ENCODE measurements at regions not wholly inside any gene's neighbourhood (a gene's known extent, or its start where the extent isn't known, plus 50 kb on each side); places are given as distances from the start of the nearest gene placed in this dataset.
"Not testable (repeated sequence)": the region's sequence is repeated elsewhere in the genome, so short reads cannot be mapped to it uniquely, and the experiment has no call there.

- no peak for DNase-seq (ENCODE audit: low read depth in 2 of 2)
Observed at GRCh38 chr7:46297515-46297914, 376.4 kb upstream of the IGFBP3 start.

DNA sequence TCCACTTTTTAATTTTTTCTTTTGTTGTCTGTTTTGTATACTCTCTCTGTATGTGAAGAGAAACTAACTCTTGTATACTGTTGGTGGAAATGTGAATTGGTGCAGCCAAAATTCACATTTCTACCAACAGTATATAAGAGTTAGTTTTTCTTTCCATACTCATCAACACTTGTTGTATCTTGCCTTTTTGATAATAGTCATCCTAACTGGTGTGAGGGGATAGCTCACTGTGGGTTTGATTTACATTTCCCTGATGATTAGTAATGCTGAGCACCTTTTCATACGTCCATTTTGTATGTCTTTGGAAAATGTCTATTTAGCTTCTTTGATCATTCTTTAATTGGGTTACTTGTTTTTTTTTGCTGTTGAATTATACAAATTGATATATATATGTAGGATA is 375.5 kb upstream of the IGFBP3 start:
- DNase-seq (ENCODE audit: low read depth in 2 of 2): no peak

- no peak for DNase-seq (ENCODE audit: low read depth in 2 of 2)
Observed at GRCh38 chr7:46294381-46294780, 373.3 kb upstream of the IGFBP3 start.

DNA sequence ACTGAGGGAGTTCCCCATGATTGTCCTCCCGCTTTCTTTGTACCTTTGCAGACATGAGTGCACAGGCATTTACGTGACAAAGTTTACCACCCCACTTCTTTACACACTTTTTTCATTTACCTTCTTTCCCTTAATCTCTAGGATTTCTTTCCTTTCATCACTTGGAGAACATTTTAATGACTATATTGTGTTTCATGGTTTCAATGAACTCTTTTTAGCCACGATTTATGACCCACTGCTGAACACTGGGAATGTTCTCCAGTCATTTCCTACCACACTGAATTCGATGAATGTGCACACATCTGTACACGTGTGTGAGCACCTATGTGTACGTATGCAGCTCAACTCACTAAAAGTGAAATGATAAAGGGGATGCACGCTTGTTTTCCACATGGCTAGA is 371.7 kb upstream of the IGFBP3 start:
- no peak for DNase-seq (ENCODE audit: low read depth in 2 of 2)

DNA sequence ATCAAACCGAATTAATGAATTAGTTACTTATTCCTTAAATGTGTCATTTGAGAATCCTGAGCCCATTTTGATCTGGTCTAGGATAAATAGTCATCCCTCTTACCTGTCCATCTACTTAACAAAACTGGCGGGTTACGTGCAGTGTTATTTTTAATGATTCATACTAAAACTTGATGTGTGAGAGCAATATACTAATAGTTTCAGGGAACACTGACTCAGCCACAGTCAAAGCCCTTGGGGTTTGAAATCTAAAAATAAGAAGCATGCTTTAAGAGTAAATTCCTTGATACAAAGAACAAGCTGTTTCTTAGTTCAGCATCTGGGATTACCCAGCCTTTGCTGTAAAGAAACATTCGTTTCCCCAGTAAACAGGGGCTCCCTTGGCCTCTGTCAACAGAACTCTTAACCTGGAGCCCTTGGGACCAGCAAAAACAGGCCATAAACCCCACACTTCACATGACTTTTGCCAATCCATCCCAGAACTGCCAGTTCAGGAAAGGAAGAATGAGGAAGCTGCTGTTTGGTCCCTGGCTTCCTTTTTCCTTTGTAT is 370.6 kb upstream of the IGFBP3 start:
- DNase-seq (ENCODE audit: low read depth in 2 of 2): no peak

DNA sequence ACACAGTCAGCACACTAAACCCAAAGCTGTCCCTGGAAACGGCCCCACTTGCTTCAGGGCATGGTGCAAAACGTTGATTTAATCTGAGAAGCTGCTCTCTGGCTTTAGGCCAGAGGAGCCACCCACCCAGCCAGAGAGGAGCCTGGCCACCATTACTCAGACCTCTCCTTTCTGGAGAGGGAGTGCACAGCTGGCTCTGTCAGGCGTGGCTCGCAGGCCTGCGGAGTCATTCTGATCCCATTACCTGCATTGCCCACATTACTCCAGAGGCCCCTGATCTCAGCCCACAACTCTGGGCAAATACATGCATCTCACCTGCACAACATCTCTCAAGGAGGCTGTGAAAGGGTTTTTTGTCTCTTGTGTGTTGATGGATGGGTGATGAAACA is 370.0 kb upstream of the IGFBP3 start:
- DNase-seq (ENCODE audit: low read depth in 2 of 2): no peak

DNA sequence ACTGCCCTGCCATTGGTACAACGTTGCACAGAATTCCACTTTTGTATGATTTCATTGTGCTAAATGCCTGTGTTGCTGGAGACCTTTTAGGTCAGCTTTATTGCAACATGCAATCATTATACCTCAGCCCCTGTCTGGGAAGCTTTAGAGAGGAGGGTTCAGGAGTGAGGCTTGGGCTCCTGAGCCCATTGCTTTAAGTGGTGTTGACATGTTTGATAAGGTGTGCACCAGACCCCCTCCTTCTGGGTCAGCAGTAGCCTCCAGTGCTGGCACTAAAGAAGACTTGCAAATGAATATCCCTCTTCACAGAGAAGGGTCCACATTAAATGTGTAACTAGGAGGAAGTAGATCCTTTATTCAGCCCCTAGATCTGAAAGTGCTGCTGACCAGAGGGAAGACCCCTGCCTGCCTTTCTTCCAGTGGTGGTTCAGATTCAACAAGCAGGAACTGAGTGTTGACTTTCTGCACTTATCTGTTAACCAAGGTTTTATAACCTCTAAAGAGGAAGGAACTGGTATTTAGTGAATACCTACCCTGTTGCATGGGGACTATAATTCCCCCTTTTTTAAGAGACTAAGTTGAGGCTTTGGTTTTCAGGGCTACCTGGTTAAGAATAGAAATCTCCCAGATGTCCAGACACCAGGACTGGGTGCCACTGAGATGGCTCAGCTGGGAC is 369.4 kb upstream of the IGFBP3 start:
- no peak for DNase-seq (ENCODE audit: low read depth in 2 of 2)

DNA sequence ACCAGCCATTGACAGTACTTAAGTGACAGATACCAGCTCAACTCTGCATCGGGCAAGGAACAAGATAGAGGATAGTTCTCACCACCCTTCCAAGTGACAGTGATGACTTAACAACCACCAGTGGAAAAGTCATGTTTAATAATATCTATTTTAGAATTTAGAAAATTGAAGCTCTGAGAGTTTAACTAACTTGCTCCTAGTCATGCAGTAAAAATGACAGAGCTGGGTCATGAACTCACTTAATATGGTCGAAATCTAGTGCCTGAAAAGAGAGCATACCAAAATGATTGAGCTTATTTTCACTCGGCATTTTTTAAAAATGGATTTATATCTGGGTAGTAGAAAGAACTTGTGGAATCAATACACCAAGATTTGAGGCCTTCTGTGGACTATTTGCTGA is 367.8 kb upstream of the IGFBP3 start:
- no peak for DNase-seq (ENCODE audit: low read depth in 2 of 2)

- no peak for DNase-seq (ENCODE audit: low read depth in 2 of 2)
Observed at GRCh38 chr7:46288010-46288409, 366.9 kb upstream of the IGFBP3 start.

DNA sequence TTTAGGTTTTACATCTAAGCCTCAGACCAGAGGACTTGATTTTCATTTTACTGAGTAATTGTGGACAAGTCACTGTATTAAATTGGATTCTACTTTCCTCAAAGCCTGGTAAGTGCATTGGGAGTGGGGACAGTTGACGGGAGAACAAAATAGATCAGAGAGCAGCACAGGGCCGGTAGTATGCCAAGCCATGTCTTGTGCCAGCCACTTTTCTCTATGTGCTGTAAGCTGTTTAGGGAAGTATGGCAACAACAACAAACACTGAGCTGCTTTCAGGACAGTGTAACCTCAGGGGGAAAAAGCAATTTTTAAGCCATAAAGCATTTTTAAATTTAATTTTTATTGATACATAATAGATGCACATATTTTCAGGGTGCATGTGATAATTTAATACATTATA is 365.9 kb upstream of the IGFBP3 start:
- no peak for DNase-seq (ENCODE audit: low read depth in 2 of 2)

- no peak for DNase-seq (ENCODE audit: low read depth in 2 of 2)
Observed at GRCh38 chr7:46286356-46286755, 365.3 kb upstream of the IGFBP3 start.

DNA sequence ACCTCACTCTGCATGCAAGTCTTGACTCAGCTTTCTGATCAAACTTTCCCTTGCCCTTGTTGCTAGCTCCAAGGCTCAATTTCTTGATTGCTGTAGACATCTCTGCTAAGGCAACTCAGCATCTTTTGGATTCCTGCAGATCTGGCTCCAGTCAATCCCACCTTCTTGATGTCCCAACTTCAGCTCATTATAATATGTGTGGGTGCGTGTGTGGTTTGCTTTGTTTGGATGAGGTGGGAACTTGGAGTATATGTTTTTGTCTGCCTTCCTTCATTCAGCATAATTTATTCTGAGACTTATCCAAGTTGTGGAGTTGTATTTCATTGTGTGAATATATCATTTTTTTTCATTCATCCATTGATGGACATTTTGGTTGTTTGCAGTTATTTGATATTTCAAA is 364.8 kb upstream of the IGFBP3 start:
- DNase-seq (ENCODE audit: low read depth in 2 of 2): no peak

DNA sequence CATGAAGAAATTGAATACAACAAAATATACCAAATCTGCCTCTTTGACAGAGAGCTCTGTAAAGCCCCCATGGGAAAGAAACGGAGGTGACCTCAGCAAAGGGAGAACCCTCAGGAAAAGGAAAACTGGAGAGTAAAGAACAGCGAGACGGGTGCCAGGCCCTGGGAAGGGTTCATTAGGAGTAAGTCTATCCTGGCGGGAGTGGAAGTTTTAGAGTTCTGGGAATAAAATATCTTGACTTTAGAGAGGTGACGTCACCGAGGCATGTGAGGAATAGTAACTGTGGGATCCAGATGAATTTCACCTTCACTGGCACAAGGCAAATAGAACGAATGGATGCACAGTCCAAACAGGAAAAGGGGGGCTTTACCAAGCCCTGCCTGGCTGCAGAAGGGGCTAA is 362.8 kb upstream of the IGFBP3 start:
- no peak for DNase-seq (ENCODE audit: low read depth in 2 of 2)

GRCh38 chr7:46282155-46282554 is 361.1 kb upstream of the IGFBP3 start:
- no peak for DNase-seq (ENCODE audit: low read depth in 2 of 2)

- DNase-seq (ENCODE audit: low read depth in 2 of 2): no peak
Observed at GRCh38 chr7:46281071-46281470, 360.0 kb upstream of the IGFBP3 start.

GRCh38 chr7:46279290-46279689 is 358.2 kb upstream of the IGFBP3 start:
- no peak for DNase-seq (ENCODE audit: low read depth in 2 of 2)

DNA sequence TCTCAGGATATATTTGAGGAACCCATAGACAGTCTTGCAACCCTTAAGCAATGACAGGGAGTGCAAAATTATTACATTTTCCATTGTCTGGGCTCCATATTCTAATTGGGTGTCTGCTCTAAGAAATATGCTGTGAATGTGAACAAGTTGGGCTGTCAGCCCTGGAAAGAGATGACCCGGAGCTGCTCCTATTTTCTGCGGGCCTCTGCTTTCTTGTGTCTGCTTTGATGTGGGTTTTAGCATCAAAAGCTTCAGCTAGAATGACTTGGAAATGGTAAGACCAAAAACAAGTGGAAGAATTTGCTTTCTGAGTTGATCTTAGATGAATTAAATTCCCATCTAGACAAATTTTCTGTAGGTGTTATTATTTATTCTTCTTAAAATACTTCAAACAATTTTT is 343.6 kb upstream of the IGFBP3 start:
- no peak for DNase-seq (ENCODE audit: low read depth in 2 of 2)

- DNase-seq (ENCODE audit: low read depth in 2 of 2): not testable (repeated sequence)
Observed at GRCh38 chr7:46261638-46262037, 340.6 kb upstream of the IGFBP3 start.

- DNase-seq (ENCODE audit: low read depth in 2 of 2): no peak
Observed at GRCh38 chr7:46259947-46260346, 338.9 kb upstream of the IGFBP3 start.

DNA sequence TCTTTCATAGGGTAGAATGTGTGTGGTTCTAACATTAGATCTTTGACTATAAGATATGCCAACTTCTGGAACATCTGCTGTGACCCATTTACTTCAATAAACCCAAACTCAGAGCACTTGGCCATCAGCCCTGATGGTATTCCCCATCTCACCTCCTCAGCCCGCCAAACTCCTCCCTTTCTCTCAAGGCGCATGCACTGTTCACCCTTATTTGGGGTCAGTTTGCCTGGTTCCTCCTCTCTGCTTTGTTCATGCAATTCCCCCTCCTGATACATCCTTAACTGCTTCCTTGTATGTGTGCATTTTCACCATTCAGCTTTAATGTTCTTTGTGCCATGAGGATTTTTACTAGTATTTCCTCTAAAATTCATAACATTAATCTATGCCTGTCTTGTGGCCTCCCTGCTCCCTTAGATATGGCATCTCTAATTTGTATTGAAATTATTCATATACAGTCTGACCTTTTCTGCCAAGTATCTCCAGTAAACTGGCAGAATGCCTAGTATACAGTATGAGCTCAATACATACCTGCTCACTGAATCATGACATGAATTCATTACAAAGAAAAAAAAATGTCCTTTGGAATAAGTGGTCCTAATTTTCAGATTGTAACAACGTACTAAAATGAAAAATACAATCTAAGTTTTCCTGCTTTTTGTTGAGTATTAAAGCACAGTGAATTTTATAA is 336.8 kb upstream of the IGFBP3 start:
- DNase-seq (ENCODE audit: low read depth in 2 of 2): no peak

DNA sequence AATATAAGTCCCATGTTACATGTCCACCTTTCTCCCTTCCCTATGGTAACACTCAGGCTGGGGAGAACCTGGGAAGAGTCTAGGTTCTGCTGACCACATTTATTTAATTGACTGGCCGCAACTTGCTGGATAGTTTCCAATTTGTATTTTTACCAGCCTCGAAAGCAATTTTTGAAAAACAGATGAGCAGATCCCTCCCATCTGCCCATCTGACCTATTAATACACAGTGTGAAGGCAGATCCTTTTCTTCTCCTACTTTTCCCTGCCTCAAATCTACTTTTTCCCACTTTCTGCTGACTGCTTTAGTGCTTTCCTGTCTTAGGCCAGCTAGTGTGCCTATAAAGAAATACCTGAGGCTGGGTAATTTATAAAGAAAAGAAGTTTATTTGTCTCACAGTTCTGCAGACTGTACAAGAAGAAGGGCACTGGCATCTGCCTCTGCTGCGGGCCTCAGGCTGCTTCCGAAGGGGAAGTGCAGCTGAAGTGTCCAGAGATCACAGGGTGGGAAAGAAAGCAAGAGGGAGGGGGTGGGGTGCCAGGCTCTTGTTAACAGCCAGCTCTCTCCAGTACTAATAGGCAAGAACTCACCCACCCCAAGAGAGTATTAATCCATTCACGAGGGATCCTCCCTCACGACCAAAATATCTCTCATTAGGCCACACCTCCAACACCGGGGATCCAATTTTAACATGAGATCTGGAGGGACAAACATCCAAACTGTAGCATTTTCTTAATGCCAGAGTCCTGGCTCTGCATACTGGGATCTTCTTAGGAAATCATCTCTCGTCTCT is 336.0 kb upstream of the IGFBP3 start:
- DNase-seq (ENCODE audit: low read depth in 2 of 2): no peak

DNA sequence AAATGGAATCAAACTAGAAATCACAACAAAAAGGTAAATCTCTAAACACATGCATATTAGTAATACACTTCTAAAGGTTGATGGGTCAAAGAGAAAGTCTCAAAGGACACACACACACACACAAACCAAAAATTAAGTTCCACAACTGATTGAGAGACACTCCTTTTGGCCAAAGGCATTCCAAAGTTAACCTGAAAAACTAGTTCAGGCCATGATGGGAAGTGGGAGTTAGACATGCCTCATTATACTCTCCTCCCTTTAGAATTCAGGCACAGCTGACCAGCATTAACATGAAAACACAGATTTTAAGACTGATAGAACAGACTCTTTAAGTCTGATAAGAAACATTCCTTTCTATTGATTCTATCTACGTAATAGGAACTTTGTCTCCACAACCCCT is 332.4 kb upstream of the IGFBP3 start:
- no peak for DNase-seq (ENCODE audit: low read depth in 2 of 2)

DNA sequence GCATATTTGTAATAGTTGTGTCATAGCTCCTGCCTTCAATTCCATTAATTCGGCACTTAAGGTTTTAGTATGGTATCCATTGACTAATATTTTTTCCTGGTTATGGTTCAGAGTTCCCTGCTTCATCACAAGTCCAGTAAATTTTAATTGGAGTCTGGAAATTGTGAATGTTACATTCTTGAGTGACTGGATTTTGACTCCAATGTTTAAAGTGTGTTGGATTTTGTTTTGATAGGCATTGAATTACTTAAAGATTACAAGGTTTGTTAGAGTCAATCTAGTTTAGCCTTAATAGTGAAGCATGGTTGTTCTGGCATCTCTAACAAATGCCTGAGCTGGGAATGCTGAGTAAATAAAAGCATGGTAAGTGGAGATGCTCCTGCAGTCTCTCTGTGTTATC is 326.6 kb upstream of the IGFBP3 start:
- DNase-seq (ENCODE audit: low read depth in 2 of 2): no peak

Measured in stimulated activated CD8-positive, alpha-beta memory T cell treated with anti-CD3 and anti-CD28 coated beads, Interleukin-2, amount 100 ng/mL, for 48 hours (primary cell).